IMR-90 (cell line): ENCODE measurements at regions not wholly inside any gene's neighbourhood (a gene's known extent, or its start where the extent isn't known, plus 50 kb on each side); places are given as distances from the start of the nearest gene placed in this dataset.

Experiments
- ATAC-seq: fragments of 200-7000 bp; cut with Tn5 transposase; 2 replicates; pipeline ENCODE4 v1.9.1; 2020; ENCODE audit warnings: low read depth, mild to moderate bottlenecking, moderate library complexity
- BruUV-seq: library from RNA; stranded (reverse); fragments of 400-500 nt; replicated peaks from 2 replicates; lab custom pipeline; 2021; lab: Mats Ljungman, UMichigan
- CTCF ChIA-PET: fragments of 300-600 bp; formaldehyde crosslinking; extraction: SDS; loops from one replicate; lab custom pipeline; 2021; ENCODE audit warnings: antibody characterized with exemption; lab: Yijun Ruan, JAX
- POLR2A ChIA-PET: fragments of 300-600 bp; sonication (Branson Sonifier 250); formaldehyde crosslinking; loops from one replicate; lab custom pipeline; 2022; ENCODE audit warnings: antibody characterized with exemption; ENCODE audit not compliant: unreplicated experiment; lab: Charles Lee
- DNase-seq: peaks from one replicate; pipeline ENCODE4 v3.0.0; 2013
- H2AFZ ChIP-seq: replicated peaks from 2 replicates; pipeline ENCODE3; 2013; ENCODE audit warnings: low read length, mild to moderate bottlenecking; ENCODE audit not compliant: poor library complexity
- H2AK5ac ChIP-seq: 2 replicates; pipeline ENCODE4 v1.6.1; 2013; ENCODE audit warnings: low read depth, low read length, inconsistent platforms
- H2AK9ac ChIP-seq: replicated peaks from 2 replicates; pipeline ENCODE3; 2013; ENCODE audit warnings: mild to moderate bottlenecking, low read depth, low read length, moderate library complexity; ENCODE audit not compliant: poor library complexity
- H2BK120ac ChIP-seq: 2 replicates; pipeline ENCODE4 v1.6.1; 2013; ENCODE audit warnings: low read depth, low read length, inconsistent platforms
- H2BK15ac ChIP-seq: 3 replicates; pipeline ENCODE4 v1.6.1; 2013; ENCODE audit warnings: low read depth, low read length, inconsistent platforms
- H2BK20ac ChIP-seq: 2 replicates; pipeline ENCODE4 v1.6.1; 2013; ENCODE audit warnings: low read depth, mild to moderate bottlenecking, inconsistent platforms, low read length, moderate library complexity
- H2BK5ac ChIP-seq: 2 replicates; pipeline ENCODE4 v1.6.1; 2013; ENCODE audit warnings: mild to moderate bottlenecking, low read depth, low read length, inconsistent platforms; ENCODE audit not compliant: poor library complexity, severe bottlenecking
- H3K14ac ChIP-seq: replicated peaks from 2 replicates; pipeline ENCODE4 v1.6.1; 2013; ENCODE audit warnings: low read depth, low read length, inconsistent platforms
- H3K18ac ChIP-seq: 2 replicates; pipeline ENCODE4 v1.6.1; 2013; ENCODE audit warnings: low read depth, low read length, control low read depth
- H3K23ac ChIP-seq: 2 replicates; pipeline ENCODE4 v1.6.1; 2013; ENCODE audit warnings: low read depth, low read length, inconsistent platforms
- H3K27ac ChIP-seq: 2 replicates; pipeline ENCODE4 v1.5.1; 2013; ENCODE audit warnings: mild to moderate bottlenecking, control low read depth, low read length; ENCODE audit not compliant: insufficient read depth
- H3K27me3 ChIP-seq: 2 replicates; pipeline ENCODE4 v1.6.1; 2013; ENCODE audit warnings: low read length; ENCODE audit not compliant: control insufficient read depth, insufficient read depth
- H3K36me3 ChIP-seq: 2 replicates; pipeline ENCODE4 v1.6.1; 2013; ENCODE audit warnings: low read length, mixed read lengths; ENCODE audit not compliant: control insufficient read depth, insufficient read depth
- H3K4ac ChIP-seq: 2 replicates; pipeline ENCODE4 v1.6.1; 2013; ENCODE audit warnings: low read depth, low read length, inconsistent platforms
- H3K4me1 ChIP-seq: 2 replicates; pipeline ENCODE4 v1.6.1; 2013; ENCODE audit warnings: low read length, mixed read lengths; ENCODE audit not compliant: control insufficient read depth, insufficient read depth
- H3K4me2 ChIP-seq: 2 replicates; pipeline ENCODE4 v1.6.1; 2013; ENCODE audit warnings: low read depth, mild to moderate bottlenecking, control low read depth, low read length, moderate library complexity
- H3K4me3 ChIP-seq: 2 replicates; pipeline ENCODE4 v1.5.1; 2013; ENCODE audit warnings: low read depth, mild to moderate bottlenecking, control low read depth, low read length, moderate library complexity; ENCODE audit not compliant: insufficient read depth
- H3K56ac ChIP-seq: 2 replicates; pipeline ENCODE4 v1.6.1; 2013; ENCODE audit warnings: low read length, inconsistent platforms; ENCODE audit not compliant: insufficient read depth; ENCODE audit errors: extremely low read depth
- H3K79me1 ChIP-seq, 2 experiments: 2 replicates each; pipeline ENCODE4 v1.6.1; 2013; ENCODE audit warnings: low read length in 2 of 2, inconsistent platforms in 1 of 2, low read depth in 1 of 2
- H3K9ac ChIP-seq: 2 replicates; pipeline ENCODE4 v1.6.1; 2013; ENCODE audit warnings: low read depth, low read length, control low read depth
- H3K9me1 ChIP-seq: 2 replicates; pipeline ENCODE4 v1.6.1; 2013; ENCODE audit warnings: low read length, inconsistent platforms; ENCODE audit not compliant: insufficient read depth
- H3K9me3 ChIP-seq: 2 replicates; pipeline ENCODE4 v1.6.1; 2013; ENCODE audit warnings: low read length; ENCODE audit not compliant: control insufficient read depth, insufficient read depth
- H4K20me1 ChIP-seq: 2 replicates; pipeline ENCODE4 v1.6.1; 2013; ENCODE audit warnings: low read length, inconsistent platforms; ENCODE audit not compliant: insufficient read depth
- H4K5ac ChIP-seq: 2 replicates; pipeline ENCODE4 v1.6.1; 2013; ENCODE audit warnings: mild to moderate bottlenecking, low read depth, low read length, control low read depth
- H4K8ac ChIP-seq, 2 experiments: 2 replicates each; pipeline ENCODE4 v1.6.1; 2013; ENCODE audit warnings: low read depth in 2 of 2, low read length in 2 of 2, control low read depth in 1 of 2, inconsistent platforms in 1 of 2
- H4K91ac ChIP-seq: 2 replicates; pipeline ENCODE4 v1.6.1; 2013; ENCODE audit warnings: low read depth, low read length, inconsistent platforms; ENCODE audit not compliant: insufficient read depth
- CTCF ChIP-seq: conservative IDR thresholded peaks from 2 replicates; pipeline ENCODE4 v1.5.1; 2012; ENCODE audit warnings: mild to moderate bottlenecking, low read depth, low read length, improper control_type of control experiment
- ELK1 ChIP-seq: fragments of 150-350 bp; IDR thresholded peaks from 2 replicates; pipeline ENCODE4 v1.6.1; 2016; ENCODE audit warnings: low read depth, mild to moderate bottlenecking, low read length, moderate library complexity, borderline replicate concordance
- MAFK ChIP-seq: IDR thresholded peaks from 2 replicates; pipeline ENCODE4 v1.6.1; 2012; ENCODE audit warnings: low read depth, low read length, improper control_type of control experiment
- MAZ ChIP-seq: IDR thresholded peaks from 2 replicates; pipeline ENCODE4 v1.6.1; 2012; ENCODE audit warnings: low read depth, mild to moderate bottlenecking, low read length, improper control_type of control experiment, moderate library complexity, borderline replicate concordance
- POLR2A ChIP-seq: IDR thresholded peaks from 2 replicates; pipeline ENCODE4 v1.6.1; 2012; ENCODE audit warnings: mild to moderate bottlenecking, low read depth, low read length
- SMC3 ChIP-seq: fragments of 150-350 bp; IDR thresholded peaks from 2 replicates; pipeline ENCODE4 v1.6.1; 2016; ENCODE audit warnings: low read depth, mild to moderate bottlenecking, antibody characterized with exemption, low read length, moderate library complexity
- USF2 ChIP-seq: fragments of 150-350 bp; IDR thresholded peaks from 2 replicates; pipeline ENCODE4 v1.6.1; 2017; ENCODE audit warnings: mild to moderate bottlenecking, antibody characterized with exemption, low read length, low read depth
- WGBS, 2 experiments: methylation state at CpG; one replicate each; pipeline versions ENCODE4 v1.1.5 to v1.1.7; 2013; ENCODE audit warnings: missing lambda C conversion rate in 2 of 2; ENCODE audit not compliant: insufficient read length in 1 of 2; ENCODE audit errors: extremely low coverage in 2 of 2; 5-methylcytosine and 5-hydroxymethylcytosine counted together
- dilution Hi-C: fragments of 300-500 bp; cut with HindIII; formaldehyde crosslinking; loops from one replicate; pipeline ENCODE4 v1.14.3; 2018; ENCODE audit warnings: low sequenced_read_pairs; ENCODE audit not compliant: unreplicated experiment
- in situ Hi-C: fragments of 300-500 bp; cut with MboI; formaldehyde crosslinking; loops from 3 replicates; pipeline ENCODE4 v1.14.3; 2019; ENCODE audit warnings: low sequenced_read_pairs, inconsistent platforms, mixed read lengths
- intact Hi-C: fragments of 100-400 bp; cut with micrococcal nuclease; formaldehyde crosslinking; loops from 2 replicates; pipeline ENCODE4 v1.10.0; 2022

GRCh38 chr5:85204289-85204688 lies 819.6 kb upstream of the EDIL3 start:
- ChIA-PET POLR2A (no interaction called here), CTCF (no interaction called here)
- H3K4me2 ChIP-seq = no peak overlapping the region
- H4K20me1 ChIP-seq = no peaks in the 10 kb centered on the region
- no peak overlapping the region for H2BK20ac ChIP-seq
- H3K9me3 ChIP-seq = peaks cover 8% of the 10 kb centered on the region
- no peak overlapping the region for H2AK9ac ChIP-seq
- H3K4ac ChIP-seq = no peak overlapping the region
- H2BK120ac ChIP-seq = no peak overlapping the region
- no peak overlapping the region for H3K27ac ChIP-seq
- H4K91ac ChIP-seq = no peak overlapping the region
- H3K9me1 ChIP-seq = no peaks in the 10 kb centered on the region
- no peak overlapping the region for H2BK15ac ChIP-seq
- no peak overlapping the region for H3K56ac ChIP-seq
- H2BK5ac ChIP-seq = no peak overlapping the region
- dilution Hi-C loops (no loop called here), intact Hi-C loops (no loop called here), in situ Hi-C loops (no loop called here)
- no peaks in the 10 kb centered on the region for H3K36me3 ChIP-seq
- TF ChIP-seq MAZ = no peak
- TF ChIP-seq SMC3 = no peak
- no peak for TF ChIP-seq MAFK
- TF ChIP-seq ELK1 = no peak
- TF ChIP-seq CTCF = no peak
- TF ChIP-seq USF2 = no peak
- TF ChIP-seq POLR2A = no peak
- H3K79me1 ChIP-seq = no peaks in the 10 kb centered on the region
- ATAC-seq = no peak
- no peak overlapping the region for H3K9ac ChIP-seq
- DNase-seq = no peak
- no TSS peak for BruUV-seq
- no peak overlapping the region for H4K5ac ChIP-seq
- H3K23ac ChIP-seq = no peak overlapping the region
- WGBS, 2 experiments = 66% methylated on average over 8 of the region's 11 CpGs; no CpG with 5 or more reads in 1 of the 2 experiments
- no peak overlapping the region for H4K8ac ChIP-seq
- H2AFZ ChIP-seq = no peak overlapping the region
- no peak overlapping the region for H3K14ac ChIP-seq
- H3K4me1 ChIP-seq = no peaks in the 10 kb centered on the region
- H3K27me3 ChIP-seq = no peaks in the 10 kb centered on the region
- H2AK5ac ChIP-seq = no peak overlapping the region
- H3K4me3 ChIP-seq = no peak overlapping the region
- no peak overlapping the region for H3K18ac ChIP-seq
